ENCODE measurements at regions not wholly inside any gene's neighbourhood (a gene's known extent, or its start where the extent isn't known, plus 50 kb on each side); places are given as distances from the start of the nearest gene placed in this dataset.

GRCh38 chr12:127589541-127589940, 677.4 kb upstream of the TMEM132C start:
- TF ChIP-seq GATA2 (IDR thresholded peaks at IDR 0.05; ENCODE audit: low read depth, low read length) (no peak), GATA3 (IDR thresholded peaks at IDR 0.05; ENCODE audit: low read depth, low read length) (no peak)

Data from SH-SY5Y (cell line).